ENCODE measurements at regions not wholly inside any gene's neighbourhood (a gene's known extent, or its start where the extent isn't known, plus 50 kb on each side); places are given as distances from the start of the nearest gene placed in this dataset.

- no peaks in the 10 kb centered on the region for H3K27me3 ChIP-seq (ENCODE audit: low read depth)
- H3K4me1 ChIP-seq, result no peaks in the 10 kb centered on the region
- H3K9me3 ChIP-seq, result peaks cover 27% of the 10 kb centered on the region
- no peak overlapping the region for H3K27ac ChIP-seq
- ATAC-seq (no peak), DNase-seq (no peak)
- H3K36me3 ChIP-seq, result no peaks in the 10 kb centered on the region
- intact Hi-C loops (cut with DNase I), result no loop called here
- TF ChIP-seq CTCF (IDR thresholded peaks at IDR 0.05), result no peak
- H3K4me3 ChIP-seq, result no peak overlapping the region
These were observed 445.0 kb upstream of the BOD1L1 start for GRCh38 chr4:14072506-14072905.

GRCh38 chr4:14076776-14077175 lies 449.3 kb upstream of the BOD1L1 start:
- peaks cover 22% of the 10 kb centered on the region for H3K9me3 ChIP-seq
- no peak overlapping the region for H3K4me3 ChIP-seq
- no peaks in the 10 kb centered on the region for H3K27me3 ChIP-seq (ENCODE audit: low read depth)
- H3K4me1 ChIP-seq, result no peaks in the 10 kb centered on the region
- no peak for TF ChIP-seq CTCF (IDR thresholded peaks at IDR 0.05)
- H3K27ac ChIP-seq, result no peak overlapping the region
- ATAC-seq (no peak), DNase-seq (no peak)
- H3K36me3 ChIP-seq, result no peaks in the 10 kb centered on the region
- intact Hi-C loops (cut with DNase I), result no loop called here

- TF ChIP-seq CTCF (IDR thresholded peaks at IDR 0.05), result no peak
- H3K27me3 ChIP-seq (ENCODE audit: low read depth), result no peaks in the 10 kb centered on the region
- no peaks in the 10 kb centered on the region for H3K36me3 ChIP-seq
- no peaks in the 10 kb centered on the region for H3K4me1 ChIP-seq
- ATAC-seq, result no peak
- H3K9me3 ChIP-seq, result peaks cover 8% of the 10 kb centered on the region
- no peak overlapping the region for H3K27ac ChIP-seq
- intact Hi-C loops (cut with DNase I), result no loop called here
- DNase-seq, result no peak
- H3K4me3 ChIP-seq, result no peak overlapping the region
These were observed 450.8 kb upstream of the BOD1L1 start for GRCh38 chr4:14078326-14078725.

- no peak for ATAC-seq
- H3K36me3 ChIP-seq, result no peaks in the 10 kb centered on the region
- no peak for TF ChIP-seq CTCF (IDR thresholded peaks at IDR 0.05)
- no peaks in the 10 kb centered on the region for H3K27me3 ChIP-seq (ENCODE audit: low read depth)
- H3K4me3 ChIP-seq, result no peak overlapping the region
- intact Hi-C loops (cut with DNase I), result no loop called here
- H3K27ac ChIP-seq, result no peak overlapping the region
- no peak for DNase-seq
- no peaks in the 10 kb centered on the region for H3K4me1 ChIP-seq
- no peaks in the 10 kb centered on the region for H3K9me3 ChIP-seq
These were observed 452.1 kb upstream of the BOD1L1 start for GRCh38 chr4:14079601-14080000.

GRCh38 chr4:14083150-14083549 lies 455.6 kb upstream of the BOD1L1 start:
- no peaks in the 10 kb centered on the region for H3K4me1 ChIP-seq
- DNase-seq (no peak), ATAC-seq (no peak)
- H3K9me3 ChIP-seq, result no peaks in the 10 kb centered on the region
- H3K4me3 ChIP-seq, result no peak overlapping the region
- intact Hi-C loops (cut with DNase I), result no loop called here
- no peak overlapping the region for H3K27ac ChIP-seq
- no peak for TF ChIP-seq CTCF (IDR thresholded peaks at IDR 0.05)
- no peaks in the 10 kb centered on the region for H3K36me3 ChIP-seq
- no peaks in the 10 kb centered on the region for H3K27me3 ChIP-seq (ENCODE audit: low read depth)

GRCh38 chr4:14084598-14084997 lies 457.1 kb upstream of the BOD1L1 start:
- DNase-seq, result no peak
- Histone ChIP-seq H3K4me1 (no peaks in the 10 kb centered on the region), H3K36me3 (no peaks in the 10 kb centered on the region), H3K4me3 (no peak overlapping the region), H3K27ac (no peak overlapping the region), H3K9me3 (no peaks in the 10 kb centered on the region), H3K27me3 (ENCODE audit: low read depth) (no peaks in the 10 kb centered on the region)
- TF ChIP-seq CTCF (IDR thresholded peaks at IDR 0.05), result no peak
- no peak for ATAC-seq
- intact Hi-C loops (cut with DNase I), result no loop called here

Measured in lower lobe of right lung (tissue), 2 donors.